GM23338 (cell line): ENCODE measurements at regions not wholly inside any gene's neighbourhood (a gene's known extent, or its start where the extent isn't known, plus 50 kb on each side); places are given as distances from the start of the nearest gene placed in this dataset.

Experiments
- ATAC-seq: fragments of 200-7000 bp; cut with Tn5 transposase; 3 replicates; pipeline ENCODE4 v1.9.1; 2020
- DNase-seq: peaks from one replicate; pipeline ENCODE4 v3.0.0-alpha.2; 2015; ENCODE audit warnings: low spot score
- H2AFZ ChIP-seq: fragments of 200-600 bp; sonication (generic); 2 replicates; pipeline ENCODE4 v1.8.0; 2016; ENCODE audit warnings: antibody characterized with exemption, mild to moderate bottlenecking, moderate library complexity
- H3F3A ChIP-seq: fragments of 200-600 bp; sonication (generic); replicated peaks from 2 replicates; pipeline ENCODE4 v1.8.0; 2017; ENCODE audit warnings: antibody characterized with exemption, mixed run types, low read depth
- H3K27ac ChIP-seq: fragments of 200-600 bp; sonication (generic); 2 replicates; pipeline ENCODE4 v1.6.1; 2016; ENCODE audit warnings: low read depth
- H3K27me3 ChIP-seq: fragments of 200-600 bp; sonication (generic); 2 replicates; pipeline ENCODE4 v1.8.0; 2016; ENCODE audit warnings: mild to moderate bottlenecking, mixed run types, moderate library complexity; ENCODE audit not compliant: insufficient read depth
- H3K36me3 ChIP-seq: fragments of 200-600 bp; sonication (generic); 2 replicates; pipeline ENCODE4 v1.8.0; 2016; ENCODE audit warnings: mild to moderate bottlenecking; ENCODE audit not compliant: insufficient read depth
- H3K4me1 ChIP-seq: fragments of 200-600 bp; sonication (generic); 2 replicates; pipeline ENCODE4 v1.8.0; 2016; ENCODE audit warnings: mild to moderate bottlenecking, moderate library complexity; ENCODE audit not compliant: insufficient read depth
- H3K4me2 ChIP-seq: fragments of 200-600 bp; sonication (generic); 2 replicates; pipeline ENCODE4 v1.7.1; 2017; ENCODE audit warnings: mixed run types
- H3K4me3 ChIP-seq: fragments of 200-600 bp; sonication (generic); 2 replicates; pipeline ENCODE4 v1.6.1; 2016; ENCODE audit warnings: mixed run types
- H3K79me2 ChIP-seq: fragments of 200-600 bp; sonication (generic); replicated peaks from 2 replicates; pipeline ENCODE4 v1.8.0; 2017; ENCODE audit warnings: mild to moderate bottlenecking; ENCODE audit not compliant: insufficient read depth
- H3K9me2 ChIP-seq: fragments of 200-600 bp; sonication (generic); 2 replicates; pipeline ENCODE4 v1.8.0; 2017; ENCODE audit not compliant: insufficient read depth
- H4K20me1 ChIP-seq: fragments of 200-600 bp; sonication (generic); replicated peaks from 2 replicates; pipeline ENCODE4 v1.8.0; 2017; ENCODE audit warnings: mild to moderate bottlenecking; ENCODE audit not compliant: insufficient read depth
- H3K27ac Mint-ChIP-seq: 2 replicates; pipeline ENCODE4 v1.8.0; 2020; ENCODE audit warnings: inconsistent platforms, mild to moderate bottlenecking, moderate library complexity, mixed read lengths
- H3K27me3 Mint-ChIP-seq: 3 replicates; pipeline ENCODE4 v1.8.0; 2022; ENCODE audit warnings: low read depth, mild to moderate bottlenecking, moderate library complexity, mixed read lengths, inconsistent platforms; ENCODE audit not compliant: insufficient read depth, poor library complexity
- H3K36me3 Mint-ChIP-seq: 3 replicates; pipeline ENCODE4 v1.8.0; 2021; ENCODE audit warnings: low read depth, mild to moderate bottlenecking, inconsistent platforms, moderate library complexity, mixed read lengths
- H3K4me1 Mint-ChIP-seq: 3 replicates; pipeline ENCODE4 v1.8.0; 2020; ENCODE audit warnings: mild to moderate bottlenecking, inconsistent platforms, mixed read lengths
- H3K4me3 Mint-ChIP-seq: 3 replicates; pipeline ENCODE4 v1.8.0; 2021; ENCODE audit warnings: moderate library complexity, mild to moderate bottlenecking, inconsistent platforms, mixed read lengths
- H3K9me3 Mint-ChIP-seq: 3 replicates; pipeline ENCODE4 v1.8.0; 2020; ENCODE audit warnings: moderate library complexity, mild to moderate bottlenecking, inconsistent platforms, mixed read lengths
- CREB1 ChIP-seq: fragments of 250-450 bp; sonication (Bioruptor Pico); IDR thresholded peaks from 2 replicates; pipeline ENCODE4 v1.5.0; 2020; ENCODE audit warnings: low read depth, mild to moderate bottlenecking, moderate library complexity
- CTCF ChIP-seq, 2 experiments: fragments of 200-600 bp in 1 of 2; sonication (generic) in 1 of 2; conservative IDR thresholded peaks; 2 replicates each; pipeline versions ENCODE4 v1.5.1 to v1.6.1; 2016 to 2017; ENCODE audit warnings: antibody characterized with exemption in 2 of 2, low read depth in 2 of 2, mild to moderate bottlenecking in 2 of 2, moderate library complexity in 1 of 2
- ETS1 ChIP-seq: IDR thresholded peaks from 2 replicates; pipeline ENCODE4 v1.6.1; 2016; ENCODE audit warnings: antibody characterized with exemption
- EZH2 ChIP-seq: fragments of 200-600 bp; sonication (generic); IDR thresholded peaks from one replicate; pipeline ENCODE4 v1.8.0; 2017; ENCODE audit warnings: antibody characterized with exemption, mild to moderate bottlenecking, low read depth; ENCODE audit not compliant: unreplicated experiment
- EZH2phosphoT487 ChIP-seq: fragments of 200-600 bp; sonication (generic); IDR thresholded peaks from one replicate; pipeline ENCODE4 v1.8.1; 2018; ENCODE audit warnings: antibody characterized with exemption; ENCODE audit not compliant: unreplicated experiment
- JUNB ChIP-seq: IDR thresholded peaks from one replicate; pipeline ENCODE4 v1.6.1; 2016; ENCODE audit warnings: antibody characterized with exemption; ENCODE audit not compliant: unreplicated experiment
- NANOG ChIP-seq: IDR thresholded peaks from 2 replicates; pipeline ENCODE4 v1.6.1; 2016; ENCODE audit warnings: antibody characterized with exemption, borderline replicate concordance
- POLR2AphosphoS5 ChIP-seq: IDR thresholded peaks from 2 replicates; pipeline ENCODE4 v1.6.1; 2016; ENCODE audit warnings: antibody characterized with exemption, low read depth
- REST ChIP-seq: IDR thresholded peaks from one replicate; pipeline ENCODE4 v1.6.1; 2018; ENCODE audit warnings: antibody characterized with exemption; ENCODE audit not compliant: unreplicated experiment
- STAT1 ChIP-seq: IDR thresholded peaks from one replicate; pipeline ENCODE4 v1.6.1; 2016; ENCODE audit warnings: antibody characterized with exemption; ENCODE audit not compliant: unreplicated experiment
- ZNF114 ChIP-seq: fragments of 250-450 bp; sonication (Bioruptor Pico); IDR thresholded peaks from 2 replicates; pipeline ENCODE4 v1.5.0; 2020; ENCODE audit warnings: mild to moderate bottlenecking, moderate library complexity
- ZNF331 ChIP-seq: fragments of 250-450 bp; sonication (Bioruptor Pico); IDR thresholded peaks from 2 replicates; pipeline ENCODE4 v1.5.0; 2020; ENCODE audit warnings: low read depth, mild to moderate bottlenecking, moderate library complexity
- ZNF462 ChIP-seq: fragments of 250-450 bp; sonication (Bioruptor Pico); IDR thresholded peaks from 2 replicates; pipeline ENCODE4 v1.5.0; 2020; ENCODE audit warnings: mild to moderate bottlenecking, moderate library complexity

- Histone ChIP-seq H3K4me1 (no peaks in the 10 kb centered on the region), H3F3A (no peaks in the 10 kb centered on the region), H3K79me2 (no peaks in the 10 kb centered on the region), H2AFZ (no peak overlapping the region), H3K27ac (no peak overlapping the region), H3K27me3 (no peaks in the 10 kb centered on the region), H4K20me1 (no peaks in the 10 kb centered on the region), H3K4me2 (no peak overlapping the region), H3K4me3 (no peak overlapping the region), H3K9me2 (peaks cover 7% of the 10 kb centered on the region; the same call in 1 of the 2 replicates), H3K36me3 (no peaks in the 10 kb centered on the region; the same call in 1 of the 2 replicates)
- DNase-seq, result no peak
- H3K36me3 Mint-ChIP-seq, result no peaks in the 10 kb centered on the region; the same call in 2 of the 3 replicates
- peaks cover 8% of the 10 kb centered on the region; the same call in 2 of the 3 replicates for H3K9me3 Mint-ChIP-seq
- TF ChIP-seq ZNF114 (CRISPR knock-in tag), result no peak
- TF ChIP-seq CREB1, result no peak
- TF ChIP-seq EZH2phosphoT487, result no peak
- TF ChIP-seq ZNF331 (CRISPR knock-in tag), result no peak
- TF ChIP-seq JUNB, result no peak
- TF ChIP-seq ZNF462 (CRISPR knock-in tag), result no peak
- TF ChIP-seq EZH2, result no peak
- no peak for TF ChIP-seq REST
- TF ChIP-seq NANOG, result no peak
- TF ChIP-seq STAT1, result no peak
- no peak for TF ChIP-seq ETS1
- no peak for TF ChIP-seq CTCF (conservative IDR thresholded peaks at IDR 0.05; ENCODE audit: low read depth in 2 of 2)
- no peak for TF ChIP-seq POLR2AphosphoS5
- H3K27ac Mint-ChIP-seq, result no peak overlapping the region
- no peak for ATAC-seq
- peaks cover 13% of the 10 kb centered on the region for H3K4me1 Mint-ChIP-seq
- H3K4me3 Mint-ChIP-seq, result no peak overlapping the region
- H3K27me3 Mint-ChIP-seq, result peaks cover 2% of the 10 kb centered on the region
Measured at GRCh38 chr10:128969551-128969950, 497.5 kb upstream of the MGMT start.
